PC-3 (cell line): ENCODE measurements at regions not wholly inside any gene's neighbourhood (a gene's known extent, or its start where the extent isn't known, plus 50 kb on each side); places are given as distances from the start of the nearest gene placed in this dataset.

Experiments used
- ATAC-seq: fragments of 200-7000 bp; cut with Tn5 transposase; 2 replicates; pipeline ENCODE4 v1.9.1; 2020; ENCODE audit warnings: mild to moderate bottlenecking, moderate library complexity
- BruUV-seq: library from RNA; stranded (reverse); fragments of 400-500 nt; replicated peaks from 2 replicates; lab custom pipeline; 2021; lab: Mats Ljungman, UMichigan
- CTCF ChIA-PET: fragments of 300-600 bp; sonication (Branson Sonifier 250); formaldehyde crosslinking; loops from one replicate; lab custom pipeline; 2022; ENCODE audit warnings: antibody characterized with exemption; lab: Charles Lee
- POLR2A ChIA-PET: fragments of 300-600 bp; sonication (Branson Sonifier 250); formaldehyde crosslinking; loops from one replicate; lab custom pipeline; 2022; ENCODE audit warnings: antibody characterized with exemption; ENCODE audit not compliant: unreplicated experiment; lab: Charles Lee
- DNase-seq: peaks from one replicate; pipeline ENCODE4 v3.0.0-alpha.2; 2015
- H2AFZ ChIP-seq: fragments of 300-600 bp; sonication (generic); 2 replicates; pipeline ENCODE4 v1.6.0; 2016; ENCODE audit warnings: antibody characterized with exemption, low read length
- H3F3A ChIP-seq: fragments of 300-600 bp; sonication (generic); one replicate; pipeline ENCODE4 v1.6.0; 2017; ENCODE audit warnings: antibody characterized with exemption, low read length, control low read depth, mild to moderate bottlenecking; ENCODE audit not compliant: unreplicated experiment
- H3K27ac ChIP-seq: fragments of 300-600 bp; sonication (generic); 2 replicates; pipeline ENCODE4 v1.5.1; 2016; ENCODE audit warnings: mild to moderate bottlenecking, low read length
- H3K27me3 ChIP-seq: fragments of 300-600 bp; sonication (generic); 2 replicates; pipeline ENCODE4 v1.6.1; 2016; ENCODE audit warnings: low read length, mixed read lengths
- H3K36me3 ChIP-seq: fragments of 300-600 bp; sonication (generic); 2 replicates; pipeline ENCODE4 v1.6.1; 2016; ENCODE audit warnings: low read depth, mixed run types, low read length, mixed read lengths
- H3K4me1 ChIP-seq: fragments of 300-600 bp; sonication (generic); 2 replicates; pipeline ENCODE4 v1.5.1; 2016; ENCODE audit warnings: low read length; ENCODE audit not compliant: insufficient read depth
- H3K4me2 ChIP-seq: fragments of 300-600 bp; sonication (generic); 2 replicates; pipeline ENCODE4 v1.6.0; 2016; ENCODE audit warnings: low read length
- H3K4me3 ChIP-seq: fragments of 300-600 bp; sonication (generic); 2 replicates; pipeline ENCODE4 v1.5.1; 2016; ENCODE audit warnings: mild to moderate bottlenecking, low read length, mixed read lengths
- H3K79me2 ChIP-seq: fragments of 300-600 bp; sonication (generic); 2 replicates; pipeline ENCODE4 v1.6.1; 2017; ENCODE audit warnings: low read length, mixed read lengths
- H3K9ac ChIP-seq: fragments of 300-600 bp; sonication (generic); 2 replicates; pipeline ENCODE4 v1.6.0; 2016; ENCODE audit warnings: mild to moderate bottlenecking, low read length
- H3K9me2 ChIP-seq: fragments of 300-600 bp; sonication (generic); replicated peaks from 2 replicates; pipeline ENCODE4 v1.6.1; 2016; ENCODE audit warnings: mixed run types, low read length, mixed read lengths
- H3K9me3 ChIP-seq: fragments of 300-600 bp; sonication (generic); 2 replicates; pipeline ENCODE4 v1.6.1; 2016; ENCODE audit warnings: low read length, mixed read lengths
- H4K20me1 ChIP-seq: fragments of 300-600 bp; sonication (generic); 2 replicates; pipeline ENCODE4 v1.6.1; 2016; ENCODE audit warnings: low read length, mixed read lengths
- CTCF ChIP-seq: fragments of 300-600 bp; sonication (generic); conservative IDR thresholded peaks from 2 replicates; pipeline ENCODE4 v1.5.1; 2017; ENCODE audit warnings: antibody characterized with exemption, low read depth, mild to moderate bottlenecking, low read length
- EZH2 ChIP-seq: fragments of 300-600 bp; sonication (generic); IDR thresholded peaks from one replicate; pipeline ENCODE4 v1.6.1; 2017; ENCODE audit warnings: antibody characterized with exemption, mild to moderate bottlenecking, low read length; ENCODE audit not compliant: unreplicated experiment
- EZH2phosphoT487 ChIP-seq: fragments of 300-600 bp; sonication (generic); IDR thresholded peaks from 2 replicates; pipeline ENCODE4 v1.6.1; 2018; ENCODE audit warnings: mild to moderate bottlenecking, antibody characterized with exemption, low read length, borderline replicate concordance
- intact Hi-C: fragments of 100-400 bp; cut with micrococcal nuclease; formaldehyde crosslinking; loops from 2 replicates; pipeline ENCODE4 v1.9.0; 2023

- Histone ChIP-seq H3K4me3 (no peak overlapping the region), H3K9me3 (no peaks in the 10 kb centered on the region), H3F3A (no peaks in the 10 kb centered on the region), H4K20me1 (no peaks in the 10 kb centered on the region), H3K4me1 (no peaks in the 10 kb centered on the region), H2AFZ (no peak overlapping the region), H3K27ac (no peak overlapping the region), H3K27me3 (no peaks in the 10 kb centered on the region), H3K9ac (no peak overlapping the region), H3K79me2 (no peaks in the 10 kb centered on the region), H3K4me2 (no peak overlapping the region), H3K36me3 (no peaks in the 10 kb centered on the region), H3K9me2 (no peaks in the 10 kb centered on the region)
- no TSS peak for BruUV-seq
- no peak for ATAC-seq
- TF ChIP-seq CTCF (no peak), EZH2phosphoT487 (no peak), EZH2 (no peak)
- CTCF ChIA-PET, result no interaction called here
- DNase-seq, result no peak
- POLR2A ChIA-PET, result no interaction called here
- intact Hi-C loops, result no loop called here
Observed at GRCh38 chr18:67695684-67696083, 179.2 kb upstream of the DSEL start.

DNA sequence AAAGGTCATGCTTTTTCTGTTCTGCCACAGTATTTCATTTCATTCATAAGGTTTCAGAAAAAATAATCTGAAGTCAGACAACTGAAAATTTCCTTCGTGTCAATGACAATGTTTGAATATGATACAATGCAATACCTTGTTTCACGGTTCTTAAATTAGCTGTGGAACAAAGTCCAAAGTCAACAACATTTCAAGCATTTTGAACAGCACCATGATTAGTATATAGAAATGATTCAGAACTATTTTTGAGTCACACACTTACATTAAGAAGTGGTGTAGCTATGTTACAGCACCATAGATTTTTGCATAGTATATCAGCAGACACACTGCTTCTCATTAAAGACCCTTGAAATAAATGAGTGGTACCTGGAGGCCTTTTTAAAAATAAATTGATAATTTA, 178.3 kb upstream of the DSEL start:
- Histone ChIP-seq H3K9ac (no peak overlapping the region), H3K9me3 (no peaks in the 10 kb centered on the region), H3K36me3 (no peaks in the 10 kb centered on the region), H2AFZ (no peak overlapping the region), H3K4me2 (no peak overlapping the region), H3K4me3 (no peak overlapping the region), H3K79me2 (no peaks in the 10 kb centered on the region), H4K20me1 (no peaks in the 10 kb centered on the region), H3K4me1 (no peaks in the 10 kb centered on the region), H3K27me3 (no peaks in the 10 kb centered on the region), H3K9me2 (no peaks in the 10 kb centered on the region), H3K27ac (no peak overlapping the region), H3F3A (no peaks in the 10 kb centered on the region)
- POLR2A ChIA-PET, result interaction anchor here (0.6 kb wide), 2 partner anchors 72 to 585 kb away, joined by 4 read pairs; no protein-coding TSS in a partner anchor
- DNase-seq (peak; percentile 34), ATAC-seq (peak; percentile 70)
- CTCF ChIA-PET, result no interaction called here
- no TSS peak for BruUV-seq
- no peak for TF ChIP-seq EZH2phosphoT487
- TF ChIP-seq CTCF, result no peak
- TF ChIP-seq EZH2, result no peak
- intact Hi-C loops, result no loop called here

DNA sequence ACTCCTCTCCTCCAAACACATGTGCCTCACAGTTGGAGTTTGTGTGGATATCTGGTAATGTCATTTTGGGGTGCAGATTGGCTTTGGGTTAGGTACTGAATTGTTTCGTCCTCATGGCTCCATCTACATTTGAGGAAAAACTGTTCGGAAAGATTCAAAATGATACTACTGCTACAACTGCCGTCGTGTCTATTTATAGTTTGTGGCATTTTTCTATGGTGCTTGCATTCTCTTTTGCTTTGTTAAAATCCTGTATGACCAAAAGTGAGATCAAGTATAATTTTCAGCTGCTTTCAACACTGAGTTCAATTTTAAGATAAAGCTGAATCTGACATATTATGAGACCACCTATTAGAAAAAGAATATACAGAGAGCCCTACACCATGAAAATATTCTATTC, 176.3 kb upstream of the DSEL start:
- DNase-seq, result no peak
- Histone ChIP-seq H3K4me1 (no peaks in the 10 kb centered on the region), H3K27me3 (no peaks in the 10 kb centered on the region), H3K27ac (no peak overlapping the region), H3K79me2 (no peaks in the 10 kb centered on the region), H3K4me3 (no peak overlapping the region), H4K20me1 (no peaks in the 10 kb centered on the region), H3F3A (no peaks in the 10 kb centered on the region), H3K4me2 (no peak overlapping the region), H3K36me3 (no peaks in the 10 kb centered on the region), H2AFZ (no peak overlapping the region), H3K9ac (no peak overlapping the region), H3K9me2 (no peaks in the 10 kb centered on the region), H3K9me3 (no peaks in the 10 kb centered on the region)
- no peak for ATAC-seq
- POLR2A ChIA-PET, result no interaction called here
- BruUV-seq, result no TSS peak
- CTCF ChIA-PET, result no interaction called here
- intact Hi-C loops, result no loop called here
- TF ChIP-seq CTCF, result no peak
- TF ChIP-seq EZH2phosphoT487, result no peak
- no peak for TF ChIP-seq EZH2
